GM12878 (cell line): ENCODE measurements at regions not wholly inside any gene's neighbourhood (a gene's known extent, or its start where the extent isn't known, plus 50 kb on each side); places are given as distances from the start of the nearest gene placed in this dataset.

Source experiments
- ATAC-seq: fragments of 200-7000 bp; cut with Tn5 transposase; 3 replicates; pipeline ENCODE4 v1.9.1; 2020; ENCODE audit warnings: mild to moderate bottlenecking, moderate library complexity
- BruUV-seq: library from RNA; stranded (reverse); fragments of 400-500 nt; replicated peaks from 2 replicates; lab custom pipeline; 2021; lab: Mats Ljungman, UMichigan
- CTCF ChIA-PET: fragments of 300-600 bp; sonication (Branson Sonifier 250); formaldehyde crosslinking; extraction: SDS; loops from one replicate; lab custom pipeline; 2021; ENCODE audit warnings: inconsistent platforms; lab: Yijun Ruan, JAX
- POLR2A ChIA-PET: fragments of 350-600 bp; formaldehyde crosslinking; extraction: SDS; loops from one replicate; lab custom pipeline; 2021; ENCODE audit warnings: inconsistent platforms; lab: Charles Lee
- RAD21 ChIA-PET: fragments of 300-600 bp; sonication (Branson Sonifier 250); formaldehyde crosslinking; loops from one replicate; lab custom pipeline; 2023; ENCODE audit warnings: antibody characterized with exemption; ENCODE audit not compliant: unreplicated experiment; lab: Charles Lee
- SMC1A ChIA-PET: fragments of 300-600 bp; sonication (Branson Sonifier 250); formaldehyde crosslinking; loops from one replicate; lab custom pipeline; 2023; ENCODE audit not compliant: unreplicated experiment, uncharacterized antibody; lab: Charles Lee
- DNase-seq: peaks from one replicate; pipeline ENCODE4 v3.0.0-alpha.2; 2011; ENCODE audit warnings: low read depth, low spot score
- FAIRE-seq: peaks from 3 replicates; lab custom pipeline; 2011; peaks lifted over from hg19 to GRCh38; lab: Jason Lieb, UNC
- H2AFZ ChIP-seq: 2 replicates; pipeline ENCODE4 v1.6.0; 2011; ENCODE audit warnings: low read depth, low read length, control low read depth; ENCODE audit not compliant: control insufficient read depth
- H3K27ac ChIP-seq: 2 replicates; pipeline ENCODE4 v1.5.1; 2011; ENCODE audit warnings: control low read depth; ENCODE audit not compliant: control insufficient read depth, insufficient read depth
- H3K27me3 ChIP-seq, 2 experiments: replicated peaks in 1 of 2; 2 replicates each; pipeline versions ENCODE4 v1.6.0 to v1.6.1; 2011; ENCODE audit warnings: low read length in 1 of 2; ENCODE audit not compliant: control insufficient read depth in 2 of 2, insufficient read depth in 2 of 2
- H3K36me3 ChIP-seq, 2 experiments: 2 replicates each; pipeline ENCODE4 v1.5.1; 2011; ENCODE audit warnings: low read length in 1 of 2; ENCODE audit not compliant: control insufficient read depth in 2 of 2, insufficient read depth in 2 of 2
- H3K4me1 ChIP-seq: 2 replicates; pipeline ENCODE4 v1.6.1; 2011; ENCODE audit warnings: mild to moderate bottlenecking, low read length, moderate library complexity, mixed read lengths; ENCODE audit not compliant: control insufficient read depth, insufficient read depth
- H3K4me2 ChIP-seq: 2 replicates; pipeline ENCODE4 v1.6.0; 2011; ENCODE audit warnings: control low read depth; ENCODE audit not compliant: control insufficient read depth, insufficient read depth
- H3K4me3 ChIP-seq: fragments of 200-600 bp; sonication (generic); 2 replicates; pipeline ENCODE4 v1.5.1; 2016
- H3K79me2 ChIP-seq: 2 replicates; pipeline ENCODE4 v1.6.0; 2011; ENCODE audit warnings: low read length; ENCODE audit not compliant: control insufficient read depth, insufficient read depth
- H3K9ac ChIP-seq: 2 replicates; pipeline ENCODE4 v1.8.0; 2011; ENCODE audit warnings: low read length, control low read depth, mixed read lengths; ENCODE audit not compliant: control insufficient read depth, insufficient read depth
- H3K9me3 ChIP-seq: replicated peaks from 3 replicates; pipeline ENCODE4 v1.5.1; 2011; ENCODE audit warnings: mild to moderate bottlenecking, low read length; ENCODE audit not compliant: control insufficient read depth, insufficient read depth
- H4K20me1 ChIP-seq: 2 replicates; pipeline ENCODE4 v1.6.0; 2011; ENCODE audit not compliant: control insufficient read depth, insufficient read depth
- ATF3 ChIP-seq: IDR thresholded peaks from 2 replicates; pipeline ENCODE4 v1.6.1; 2011; ENCODE audit warnings: low read depth, mild to moderate bottlenecking, low read length, moderate library complexity, borderline replicate concordance; ENCODE audit errors: extremely low read depth
- BHLHE40 ChIP-seq, 2 experiments: fragments of 450-650 bp in 1 of 2; IDR thresholded peaks; 2 replicates each; pipeline ENCODE4 v1.6.1; 2011 to 2017; ENCODE audit warnings: low read depth in 2 of 2, borderline replicate concordance in 1 of 2, improper control_type of control experiment in 1 of 2, low read length in 1 of 2, mild to moderate bottlenecking in 1 of 2
- CUX1 ChIP-seq: IDR thresholded peaks from 2 replicates; pipeline ENCODE4 v1.6.1; 2012; ENCODE audit warnings: improper control_type of control experiment, low read depth, low read length; ENCODE audit not compliant: insufficient replicate concordance
- HSF1 ChIP-seq: fragments of 150-350 bp; IDR thresholded peaks from 2 replicates; pipeline ENCODE4 v1.6.1; 2014; ENCODE audit warnings: mild to moderate bottlenecking, low read depth, low read length
- LARP7 ChIP-seq: fragments of 450-650 bp; IDR thresholded peaks from 2 replicates; pipeline ENCODE4 v1.6.1; 2017; ENCODE audit warnings: mild to moderate bottlenecking
- PBX3 ChIP-seq: IDR thresholded peaks from 2 replicates; pipeline ENCODE4 v1.6.1; 2011; ENCODE audit warnings: mild to moderate bottlenecking, low read depth, low read length, moderate library complexity; ENCODE audit not compliant: insufficient replicate concordance
- POLR2AphosphoS2 ChIP-seq: IDR thresholded peaks from 2 replicates; pipeline ENCODE4 v1.6.1; 2011; ENCODE audit warnings: low read depth, mild to moderate bottlenecking, low read length, improper control_type of control experiment, moderate library complexity
- RFX5 ChIP-seq: IDR thresholded peaks from 2 replicates; pipeline ENCODE4 v1.6.1; 2011; ENCODE audit warnings: low read depth, low read length, improper control_type of control experiment
- SKIL ChIP-seq: fragments of 450-650 bp; IDR thresholded peaks from 2 replicates; pipeline ENCODE4 v1.6.1; 2017; ENCODE audit warnings: mild to moderate bottlenecking, low read depth, inconsistent platforms; ENCODE audit not compliant: poor library complexity, severe bottlenecking
- SMAD5 ChIP-seq: IDR thresholded peaks from 2 replicates; pipeline ENCODE4 v1.6.1; 2016; ENCODE audit warnings: antibody characterized with exemption, low read depth
- SREBF1 ChIP-seq: IDR thresholded peaks from 2 replicates; pipeline ENCODE4 v1.6.1; 2012; ENCODE audit warnings: mild to moderate bottlenecking, low read length
- WGBS: methylation state at CpG from one replicate; pipeline ENCODE4 v1.1.6; 2016; ENCODE audit warnings: low lambda C conversion rate; ENCODE audit not compliant: insufficient replicate concordance, insufficient coverage; ENCODE audit errors: missing lambda C conversion rate; 5-methylcytosine and 5-hydroxymethylcytosine counted together
- in situ Hi-C: fragments of 300-500 bp; cut with MboI; formaldehyde crosslinking; loops from 9 replicates; pipeline ENCODE4 v1.14.3; 2018; ENCODE audit warnings: mixed read lengths
- intact Hi-C: fragments of 100-400 bp; cut with micrococcal nuclease; formaldehyde crosslinking; loops from one replicate; pipeline ENCODE4 v1.14.2; 2022; ENCODE audit not compliant: unreplicated experiment

- Histone ChIP-seq H3K36me3 (no peaks in the 10 kb centered on the region), H2AFZ (no peak overlapping the region), H3K4me3 (no peak overlapping the region), H3K27ac (no peak overlapping the region), H4K20me1 (no peaks in the 10 kb centered on the region), H3K4me1 (no peaks in the 10 kb centered on the region), H3K9me3 (no peaks in the 10 kb centered on the region), H3K4me2 (no peak overlapping the region), H3K27me3 (no peaks in the 10 kb centered on the region), H3K79me2 (no peaks in the 10 kb centered on the region), H3K9ac (no peak overlapping the region)
- in situ Hi-C loops (no loop called here), intact Hi-C loops (no loop called here)
- ChIA-PET RAD21 (no interaction called here), SMC1A (no interaction called here), POLR2A (no interaction called here), CTCF (no interaction called here)
- no peak for DNase-seq
- BruUV-seq: no TSS peak
- FAIRE-seq: no peak
- 0% methylated on average over 1 of the region's 1 CpG for WGBS
- ATAC-seq: no peak
- TF ChIP-seq RFX5: no peak
- TF ChIP-seq LARP7: no peak
- TF ChIP-seq POLR2AphosphoS2: no peak
- no peak for TF ChIP-seq ATF3
- no peak for TF ChIP-seq PBX3
- TF ChIP-seq HSF1: no peak
- no peak for TF ChIP-seq CUX1
- no peak for TF ChIP-seq BHLHE40 (IDR thresholded peaks at IDR 0.05; ENCODE audit: borderline replicate concordance in 1 of 2, low read depth in 2 of 2, low read length in 1 of 2)
- no peak for TF ChIP-seq SKIL
- TF ChIP-seq SREBF1: no peak
- TF ChIP-seq SMAD5: no peak
Observed at GRCh38 chr12:91249518-91250272, 67.1 kb upstream of the DCN start.
